NCI-H82 treated with DMSO at 0.1 percent for 48 hours (cell line): ENCODE measurements at regions not wholly inside any gene's neighbourhood (a gene's known extent, or its start where the extent isn't known, plus 50 kb on each side); places are given as distances from the start of the nearest gene placed in this dataset.
A peak's percentile ranks its signal among the peaks of the same experiment; 100 is the strongest.
"Not testable (repeated sequence)": the region's sequence is repeated elsewhere in the genome, so short reads cannot be mapped to it uniquely, and the experiment has no call there.

Experiments
- DNase-seq: peaks from one replicate; lab custom pipeline; 2025; ENCODE audit not compliant: unreplicated experiment; lab: John Stamatoyannopoulos, UW

DNA sequence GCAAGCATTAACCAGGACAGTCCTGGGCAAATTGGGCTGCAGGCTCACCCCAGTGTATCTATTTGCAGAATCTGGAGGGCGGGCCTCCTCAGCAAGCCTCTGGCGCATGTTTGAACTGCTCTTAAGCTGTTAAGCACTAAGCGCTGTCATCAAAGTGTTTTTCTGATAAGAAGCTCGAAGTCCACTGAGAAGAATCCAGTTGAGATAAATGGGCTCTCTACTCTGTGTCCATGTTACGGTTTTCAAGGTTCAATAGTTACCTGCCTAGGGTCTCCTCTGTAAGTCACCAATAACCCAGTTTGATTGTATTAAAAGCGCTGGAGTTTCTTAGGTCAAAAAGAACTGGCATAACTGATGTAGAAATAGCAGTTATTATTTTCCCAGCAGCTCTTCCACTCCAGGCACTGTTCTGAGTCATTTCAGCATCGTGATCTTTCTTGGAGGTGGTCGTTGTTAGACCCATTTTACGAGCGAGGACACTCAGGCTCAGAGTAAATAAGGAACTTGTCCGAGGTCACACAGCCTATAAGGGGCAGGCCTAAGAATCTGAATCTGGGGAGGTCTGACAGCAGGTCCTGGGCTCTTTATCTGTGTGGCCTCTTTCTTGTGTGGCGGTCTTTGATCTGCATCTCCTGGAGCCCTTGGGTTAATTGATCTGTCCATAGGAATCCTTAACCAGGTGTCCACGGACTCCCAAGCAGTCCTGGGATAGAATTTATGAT, 207.4 kb upstream of the ZNF217 start:
- peak; percentile 5 for DNase-seq

DNA sequence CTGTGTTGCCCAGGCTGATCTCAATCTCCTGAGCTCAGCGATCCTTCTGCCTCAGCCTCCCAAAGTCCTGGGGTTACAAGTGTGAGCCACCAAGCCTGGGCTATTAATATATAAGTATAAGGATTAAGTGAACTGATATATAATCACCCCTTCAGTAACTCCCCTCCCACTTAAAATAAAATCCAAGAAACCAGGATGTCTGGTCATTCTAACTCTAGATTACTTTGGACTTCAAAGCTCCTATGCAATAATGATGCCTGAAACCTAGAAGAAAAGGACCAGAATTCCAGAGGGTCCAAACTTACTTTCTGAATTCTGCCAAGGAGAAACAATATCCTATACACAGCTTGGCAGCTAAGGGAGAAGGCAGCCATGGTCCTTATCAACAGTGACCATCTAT, 206.8 kb upstream of the ZNF217 start:
- DNase-seq: no peak

DNA sequence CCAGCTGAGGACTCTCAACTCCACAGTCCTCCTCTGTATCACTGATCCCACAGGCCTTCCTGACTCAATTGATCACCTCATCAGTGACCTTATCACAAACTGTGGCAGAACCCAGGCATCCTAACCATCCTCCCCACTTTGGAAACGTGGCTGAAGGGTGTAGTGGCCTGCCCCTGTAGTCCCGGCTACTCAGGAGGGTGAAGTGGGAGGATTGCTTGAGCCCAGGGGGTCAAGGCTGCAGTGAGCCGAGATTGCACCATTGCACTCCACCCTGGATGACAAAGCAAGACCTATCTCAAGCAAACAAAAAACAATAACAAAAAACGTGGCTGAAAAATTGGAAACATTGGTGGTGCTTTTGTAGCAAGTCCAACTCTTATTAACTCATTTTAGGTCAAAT, 203.4 kb upstream of the ZNF217 start:
- no peak for DNase-seq

DNA sequence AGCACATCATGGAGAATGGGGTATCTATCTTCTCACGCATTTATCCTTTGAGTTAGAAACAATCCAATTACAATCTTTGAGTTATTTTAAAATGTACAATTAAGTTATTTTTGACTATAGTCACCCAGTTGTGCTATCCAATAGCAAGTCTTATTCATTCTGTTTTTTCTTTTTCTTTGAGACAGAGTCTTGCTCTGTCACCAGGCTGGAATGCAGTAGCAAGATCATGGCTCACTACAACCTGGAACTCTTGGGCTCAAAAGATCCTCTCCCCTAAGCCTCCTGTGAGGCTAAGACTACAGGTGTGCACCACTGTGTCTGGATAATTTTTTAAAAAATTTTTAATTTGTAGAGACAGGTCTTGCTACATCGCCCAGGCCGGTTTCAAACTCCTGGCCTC, 201.5 kb upstream of the ZNF217 start:
- no peak for DNase-seq

DNA sequence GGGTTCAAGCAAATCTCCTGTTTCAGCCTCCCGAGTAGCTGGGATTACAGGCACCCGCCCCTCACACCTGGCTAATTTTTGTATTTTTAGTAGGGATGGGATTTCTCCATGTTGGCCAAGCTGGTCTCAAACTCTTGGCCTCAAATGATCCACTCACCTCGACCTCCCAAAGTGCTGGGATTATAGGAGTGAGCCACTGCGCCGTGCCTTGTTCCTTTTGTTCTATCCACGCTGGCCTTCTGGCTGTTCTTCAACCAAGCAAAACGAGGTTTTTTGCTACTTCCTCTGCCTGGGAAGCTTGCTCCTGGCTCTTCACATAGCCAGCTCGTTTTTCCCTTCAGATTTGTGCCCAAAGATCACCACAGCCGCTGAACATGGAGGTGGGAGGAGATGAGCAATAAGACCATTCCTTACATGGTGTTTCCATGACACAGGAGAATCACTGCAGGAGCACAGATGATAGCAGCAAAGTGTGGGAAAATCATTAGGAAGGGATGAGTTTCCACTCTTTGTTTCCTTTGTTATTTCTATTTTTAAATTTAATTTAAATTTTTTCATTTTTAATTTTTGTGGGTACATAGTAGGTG, 201.0 kb upstream of the ZNF217 start:
- DNase-seq: no peak

DNA sequence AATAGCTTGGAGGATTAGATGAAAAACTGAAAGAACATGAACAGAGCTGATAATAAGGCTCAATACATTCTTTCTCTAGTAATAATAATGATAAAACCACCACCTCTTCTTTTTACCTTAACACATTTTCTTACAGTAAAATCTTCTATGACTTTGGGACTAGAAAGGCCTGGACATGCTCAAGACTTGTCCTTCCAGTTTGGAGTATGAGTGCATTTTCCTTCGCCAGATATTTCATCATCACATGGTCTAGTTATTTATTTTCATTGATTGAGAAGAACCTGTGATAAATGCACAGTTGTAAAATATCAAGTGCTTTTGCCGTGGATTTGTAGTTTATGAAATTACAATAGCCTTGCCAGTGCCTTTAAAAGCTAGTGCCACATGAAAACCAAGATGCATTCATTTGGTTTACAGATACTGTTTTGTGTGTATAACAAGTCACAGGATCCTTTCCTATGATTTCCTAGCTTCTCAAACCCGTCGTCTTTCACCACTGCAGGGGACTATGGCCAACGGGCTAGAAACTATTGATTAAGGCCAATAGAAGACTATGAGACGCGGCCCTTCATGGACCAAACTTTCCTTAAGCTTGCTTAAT, 200.2 kb upstream of the ZNF217 start:
- no peak for DNase-seq

DNA sequence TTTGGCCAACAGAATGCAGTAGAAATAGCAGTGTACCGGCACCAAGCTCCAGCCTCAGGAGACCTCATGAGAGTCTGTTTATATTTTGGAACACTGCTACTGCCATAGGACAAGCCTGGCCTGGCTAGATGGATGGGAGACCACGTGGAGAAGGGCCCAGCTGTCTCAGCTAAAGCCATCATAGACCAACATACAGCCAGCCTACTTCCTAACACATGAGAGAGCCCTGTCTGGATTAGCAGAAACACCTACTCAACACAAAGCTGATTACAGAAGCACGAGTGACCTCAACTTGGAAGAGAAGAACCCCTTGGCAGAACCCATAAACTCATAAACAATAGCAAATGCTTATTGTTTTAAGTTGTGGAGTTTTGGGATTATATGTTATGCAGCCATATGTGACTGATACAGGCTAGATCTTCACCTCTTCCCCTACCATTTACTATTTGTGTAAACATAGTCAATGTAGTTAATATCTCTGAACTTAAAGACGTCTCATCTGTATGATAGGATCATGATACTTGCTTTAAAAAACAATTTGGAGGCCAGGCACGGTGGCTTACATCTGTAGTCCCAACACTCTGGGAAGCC, 199.4 kb upstream of the ZNF217 start:
- peak; percentile 23 for DNase-seq

DNA sequence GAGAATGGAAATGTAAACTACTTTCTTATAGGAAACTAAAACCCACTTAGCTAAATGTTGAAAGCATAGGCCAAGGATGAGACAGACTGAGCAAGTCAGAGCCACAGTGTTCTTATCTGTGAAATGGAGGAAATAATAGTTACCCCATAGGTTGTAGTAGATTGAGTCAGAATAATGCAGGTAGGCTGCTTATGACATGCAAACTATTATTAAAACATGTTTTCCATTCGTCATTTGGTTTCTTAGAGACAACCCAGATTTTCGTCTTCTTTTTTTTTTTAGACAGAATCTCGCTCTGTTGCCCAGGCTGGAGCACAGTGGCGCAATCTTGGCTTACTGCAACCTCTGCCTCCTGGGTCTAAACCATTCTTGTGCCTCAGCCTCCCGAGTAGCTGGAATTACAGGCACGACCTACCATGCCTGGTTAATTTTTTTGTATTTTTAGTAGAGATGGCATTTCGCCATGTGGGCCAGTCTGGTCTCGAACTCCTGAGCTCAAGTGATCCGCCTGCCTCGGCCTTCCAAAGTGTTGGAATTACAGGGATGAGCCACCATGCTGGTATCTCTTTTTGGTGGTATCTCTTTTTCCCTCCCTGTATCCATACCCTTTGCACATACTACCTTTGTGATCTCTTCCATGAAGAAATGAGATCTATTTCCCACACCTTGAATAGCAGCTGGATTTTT, 196.5 kb upstream of the ZNF217 start:
- no peak for DNase-seq

DNA sequence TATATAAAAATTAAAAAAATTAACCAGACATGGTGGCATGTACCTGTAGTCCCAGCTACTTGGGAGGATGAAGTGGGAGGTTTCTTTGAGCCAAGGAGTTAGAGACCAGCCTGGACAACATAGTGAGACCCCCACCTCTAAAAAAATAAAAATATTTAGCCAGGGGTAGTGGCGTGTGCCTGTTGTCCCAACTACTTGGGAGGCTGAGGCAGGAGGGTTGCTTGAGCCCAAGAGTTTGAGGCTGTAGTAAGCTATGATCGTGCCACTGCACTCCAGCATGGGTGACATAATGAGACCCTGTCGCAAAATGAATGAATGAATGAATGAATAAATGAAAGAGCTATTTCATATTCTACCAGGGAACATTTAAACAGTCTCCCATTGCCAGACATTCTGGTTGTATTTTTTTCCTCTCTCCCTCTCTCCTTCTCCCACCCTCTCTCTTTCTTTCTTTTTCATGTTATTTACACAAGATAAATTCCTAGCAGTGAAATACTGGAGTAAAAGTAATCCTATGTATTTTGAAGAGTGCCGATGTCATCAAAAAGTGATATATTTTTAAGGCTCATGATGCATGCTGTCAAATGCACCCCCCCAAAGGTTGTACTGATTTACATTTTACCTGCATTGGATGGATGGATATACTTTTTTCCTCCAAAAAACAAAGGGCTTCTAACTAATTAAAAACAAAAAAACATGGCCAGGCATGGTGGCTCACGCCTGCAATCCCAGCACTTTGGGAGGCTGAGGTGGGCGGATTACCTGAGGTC, 194.8 kb upstream of the ZNF217 start:
- DNase-seq: no peak

DNA sequence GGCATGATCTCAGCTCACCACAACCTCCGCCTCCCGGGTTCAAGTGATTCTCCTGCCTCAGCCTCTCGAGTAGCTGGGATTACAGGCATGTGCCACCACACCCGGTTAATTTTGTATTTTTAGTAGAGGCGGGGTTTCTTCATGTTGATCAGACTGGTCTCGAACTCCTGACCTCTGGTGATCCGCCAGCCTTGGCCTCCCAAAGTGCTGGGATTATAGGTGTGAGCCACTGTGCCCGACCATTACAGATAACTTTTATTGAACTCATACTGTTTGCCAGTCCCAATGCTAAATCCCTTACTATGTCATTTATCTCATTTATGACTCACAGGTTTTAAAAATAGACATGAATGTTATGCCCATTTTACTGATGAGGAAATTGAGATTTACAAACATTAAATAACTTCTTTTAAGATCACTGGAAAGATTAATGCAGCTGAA, 193.9 kb upstream of the ZNF217 start:
- not testable (repeated sequence) for DNase-seq

DNA sequence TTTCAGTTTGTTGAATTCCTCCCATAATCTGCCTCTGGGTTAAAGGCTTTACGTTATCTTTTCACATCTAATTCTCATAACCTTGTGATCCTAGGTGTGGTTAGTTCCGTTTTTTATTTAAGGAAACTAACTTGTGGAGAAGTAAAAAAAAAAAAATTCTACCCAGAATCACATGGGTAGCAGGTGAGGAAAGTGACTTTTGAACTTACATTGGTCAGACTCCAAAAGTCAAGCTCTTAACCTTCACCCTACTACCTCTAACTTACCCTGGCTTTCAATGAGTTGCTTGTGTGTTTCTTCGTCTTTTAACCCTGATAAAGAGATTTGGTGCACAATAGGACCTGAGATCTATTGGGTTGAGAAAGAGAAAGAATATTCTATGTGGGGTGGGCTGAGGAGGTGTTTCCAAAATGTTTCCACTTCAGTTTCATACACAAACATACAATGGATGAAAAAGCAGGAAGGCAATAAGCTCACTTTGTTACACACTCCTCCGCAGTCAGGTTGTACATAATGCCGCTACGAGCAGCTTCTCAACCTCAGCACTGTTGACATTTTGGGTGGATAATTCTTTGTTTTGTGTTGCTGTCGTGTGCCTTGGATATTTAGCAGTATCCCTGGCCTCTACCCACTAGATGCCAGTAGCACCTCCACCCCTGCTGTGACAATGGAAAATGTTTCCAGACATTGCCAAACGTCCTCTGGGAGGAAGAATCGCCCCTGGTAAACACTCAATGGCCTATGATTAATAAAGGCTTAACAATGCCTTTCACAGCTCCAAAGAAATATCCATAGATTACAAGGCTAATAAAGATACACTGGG, 193.0 kb upstream of the ZNF217 start:
- DNase-seq: no peak

DNA sequence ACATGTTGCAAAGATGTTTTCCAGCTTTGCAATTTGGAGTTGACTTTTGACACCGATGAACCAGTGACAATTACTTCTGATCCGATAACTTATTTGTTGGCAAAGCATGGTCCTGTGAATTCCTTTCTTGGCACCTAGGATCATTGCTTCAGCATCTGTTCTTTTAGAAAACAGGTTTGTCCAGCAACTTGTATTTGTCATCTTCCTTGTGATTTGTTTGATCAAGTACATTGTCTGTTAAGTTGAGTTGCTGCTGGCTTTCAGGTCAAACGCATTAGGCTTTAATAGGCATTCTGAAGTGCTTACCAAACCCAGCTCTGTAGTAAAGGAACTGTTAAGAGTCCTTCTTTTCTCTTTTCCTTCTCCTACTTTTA, 192.4 kb upstream of the ZNF217 start:
- no peak for DNase-seq

DNA sequence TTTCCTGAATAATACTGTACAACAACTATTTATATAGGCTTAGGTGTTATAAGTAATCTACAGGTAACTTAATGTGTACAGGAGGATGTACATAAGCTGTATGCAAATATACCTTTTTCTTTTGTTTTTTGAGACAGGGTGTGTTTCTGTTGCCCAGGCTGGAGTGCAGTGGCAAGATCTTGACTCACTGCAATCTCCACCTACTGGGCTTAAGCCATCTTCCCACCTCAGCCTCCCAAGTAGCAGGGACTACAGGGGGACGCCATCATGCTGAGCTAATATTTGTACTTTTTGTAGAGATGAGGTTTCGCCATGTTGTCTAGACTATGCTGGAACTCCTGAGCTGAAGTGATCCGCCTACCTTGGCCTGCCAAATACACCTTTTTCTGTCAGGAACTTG, 191.7 kb upstream of the ZNF217 start:
- no peak for DNase-seq

DNA sequence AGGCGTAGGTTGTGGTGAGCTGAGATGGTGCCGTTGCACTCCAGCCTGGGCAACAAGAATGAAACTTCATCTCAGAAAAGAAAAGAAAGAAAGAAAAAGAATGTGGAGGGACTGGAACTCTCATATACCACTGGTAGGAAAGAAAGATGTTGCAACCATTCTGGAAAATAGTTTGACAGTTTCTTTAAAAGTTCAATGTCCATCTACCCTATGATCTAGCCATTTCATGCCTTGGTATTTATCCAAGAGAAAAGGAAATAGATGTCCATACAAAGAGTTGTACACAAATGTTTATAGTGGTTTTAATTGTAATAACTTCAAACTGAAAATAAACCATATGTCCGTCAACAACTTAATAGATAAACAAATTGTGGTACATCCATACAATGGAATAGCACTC, 190.1 kb upstream of the ZNF217 start:
- DNase-seq: no peak

DNA sequence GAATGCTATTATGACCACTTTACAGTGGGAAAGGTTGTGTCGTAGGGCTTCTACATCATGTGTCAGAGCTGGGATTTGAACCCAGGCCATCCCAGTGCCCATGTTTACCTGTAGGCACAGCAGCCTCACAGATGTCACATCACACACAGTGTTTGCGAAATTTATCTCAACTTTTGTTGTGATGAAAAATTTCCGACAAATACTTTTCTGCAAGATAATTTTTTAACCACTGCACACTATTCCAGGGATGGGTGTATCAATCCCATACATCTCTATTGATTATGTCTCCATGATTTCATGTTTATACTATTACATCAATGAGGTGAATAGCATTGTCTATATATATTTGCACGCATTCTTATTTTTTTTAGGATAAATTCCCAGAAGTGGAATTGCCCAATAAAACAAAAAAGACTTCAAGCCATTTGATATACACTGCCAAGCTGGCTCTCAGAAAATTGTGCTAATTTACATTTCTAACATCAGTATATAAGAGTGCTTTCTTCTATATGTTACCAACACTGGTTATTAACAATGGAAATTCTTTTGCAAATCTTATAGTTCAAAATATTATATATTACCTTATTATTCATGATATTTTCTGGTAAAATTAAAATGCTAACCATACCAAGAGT, 189.1 kb upstream of the ZNF217 start:
- no peak for DNase-seq

DNA sequence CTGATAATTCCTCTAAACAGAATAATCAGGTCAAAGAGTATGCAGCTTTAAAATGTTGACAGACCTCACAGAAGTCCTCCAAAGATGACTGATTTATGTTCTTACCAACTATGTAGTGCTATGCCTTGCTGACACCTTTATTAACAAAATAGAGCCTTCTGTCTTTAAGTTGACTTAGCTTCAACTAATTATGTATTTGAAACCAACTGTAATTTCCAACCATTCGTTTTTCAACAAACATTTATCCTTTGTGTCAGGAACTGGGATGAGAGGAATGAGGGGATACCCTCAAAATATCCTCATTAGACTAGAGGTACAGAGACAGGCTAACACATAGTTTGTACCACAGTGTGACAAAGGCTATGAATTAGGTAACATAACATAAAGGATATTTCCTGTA, 186.2 kb upstream of the ZNF217 start:
- DNase-seq: no peak

DNA sequence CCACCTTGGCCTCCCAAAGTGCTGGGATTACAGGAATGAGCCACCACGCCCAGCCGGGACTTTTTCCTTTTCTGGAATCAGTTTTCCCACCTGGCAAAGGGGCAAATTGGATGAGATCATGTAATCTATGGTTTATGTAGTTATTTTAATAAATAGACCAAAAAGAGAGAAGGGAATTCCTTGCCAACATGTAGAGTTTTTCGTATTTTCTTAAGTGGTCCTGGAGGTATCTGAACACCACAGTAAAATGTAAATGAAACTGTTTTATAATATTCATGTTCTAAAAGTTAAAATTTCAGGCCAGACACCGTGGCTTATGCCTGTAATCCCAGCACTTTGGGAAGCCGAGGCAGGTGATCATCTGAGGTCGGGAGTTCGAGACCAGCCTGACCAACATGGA, 185.1 kb upstream of the ZNF217 start:
- no peak for DNase-seq

DNA sequence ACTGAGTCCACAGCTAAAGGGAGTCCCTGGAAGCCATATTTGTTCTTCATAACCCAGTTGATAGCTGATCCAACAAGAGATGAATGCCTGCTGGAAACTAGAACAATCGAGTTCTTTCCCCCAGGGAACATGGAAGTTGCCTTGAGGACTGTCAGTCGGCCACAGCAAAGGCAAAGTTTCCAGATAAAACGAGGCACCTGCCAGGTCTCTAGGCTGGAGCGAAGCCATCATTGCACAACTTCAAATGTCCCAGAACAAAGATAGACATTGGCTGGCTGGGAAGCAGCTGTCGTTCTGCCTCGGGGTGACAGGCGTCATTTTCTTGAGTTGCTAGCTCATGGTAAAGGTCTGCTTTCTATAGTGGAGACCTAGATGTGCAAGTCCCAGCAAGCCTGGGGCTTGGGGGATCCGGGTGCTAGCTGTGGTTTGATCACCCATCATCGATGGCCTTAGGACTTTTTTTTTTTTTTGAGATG, 184.4 kb upstream of the ZNF217 start:
- DNase-seq: no peak

DNA sequence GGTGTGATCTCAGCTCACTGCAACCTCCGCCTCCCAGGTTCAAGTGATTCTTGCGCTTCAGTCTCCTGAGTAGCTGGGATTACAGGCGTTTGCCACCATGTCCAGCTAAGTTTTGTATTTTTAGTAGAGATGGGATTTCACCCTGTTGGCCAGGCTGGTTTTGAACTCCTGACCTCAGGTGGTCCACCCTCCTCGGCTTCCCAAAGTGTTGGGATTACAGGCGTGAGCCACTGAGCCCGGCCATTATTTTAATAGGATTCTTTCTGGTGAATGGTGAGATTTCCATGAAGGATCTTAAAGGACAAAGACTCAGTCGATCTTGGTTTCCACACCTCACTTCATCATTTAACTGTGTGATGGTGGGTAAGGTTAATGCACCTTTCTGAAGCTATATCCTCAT, 183.8 kb upstream of the ZNF217 start:
- DNase-seq: not testable (repeated sequence)
